OCI-LY3 (cell line): ENCODE measurements at regions not wholly inside any gene's neighbourhood (a gene's known extent, or its start where the extent isn't known, plus 50 kb on each side); places are given as distances from the start of the nearest gene placed in this dataset.

ENCODE experiments used
- H2AFZ ChIP-seq: fragments of 200-600, 300-600 bp; shearing (Covaris generic); 2 replicates; pipeline ENCODE4 v1.6.0; 2014; ENCODE audit warnings: antibody characterized with exemption, low read depth, low read length
- H3K27ac ChIP-seq: fragments of 200-600, 300-600 bp; sonication (generic); 2 replicates; pipeline ENCODE4 v1.5.1; 2014; ENCODE audit warnings: mild to moderate bottlenecking, low read length, moderate library complexity, mixed read lengths
- H3K27me3 ChIP-seq: fragments of 200-600, 300-600 bp; sonication (generic); 2 replicates; pipeline ENCODE4 v1.6.1; 2014; ENCODE audit warnings: low read depth, low read length, mixed read lengths
- H3K36me3 ChIP-seq: fragments of 200-600, 300-600 bp; sonication (generic); replicated peaks from 2 replicates; pipeline ENCODE3; 2014; ENCODE audit warnings: low read depth, low read length, mixed read lengths
- H3K4me1 ChIP-seq: fragments of 300-600, 200-600 bp; sonication (generic); 2 replicates; pipeline ENCODE4 v1.6.1; 2014; ENCODE audit warnings: low read length, mixed read lengths
- H3K4me2 ChIP-seq: fragments of 200-600, 300-600 bp; sonication (generic); 2 replicates; pipeline ENCODE4 v1.6.1; 2014; ENCODE audit warnings: low read length, mixed read lengths
- H3K4me3 ChIP-seq: fragments of 300-600, 200-600 bp; sonication (generic); 2 replicates; pipeline ENCODE4 v1.5.1; 2014; ENCODE audit warnings: antibody characterized with exemption, mild to moderate bottlenecking, low read length, moderate library complexity
- H3K79me2 ChIP-seq: fragments of 300-600, 200-600 bp; shearing (Covaris generic); 2 replicates; pipeline ENCODE4 v1.6.1; 2014; ENCODE audit warnings: mild to moderate bottlenecking, low read length, mixed read lengths
- H3K9ac ChIP-seq: fragments of 300-600, 200-600 bp; shearing (Covaris generic); 2 replicates; pipeline ENCODE4 v1.6.0; 2014; ENCODE audit warnings: mild to moderate bottlenecking, low read length, moderate library complexity
- H3K9me3 ChIP-seq: fragments of 200-600, 300-600 bp; shearing (Covaris generic); 2 replicates; pipeline ENCODE4 v1.6.1; 2014; ENCODE audit warnings: low read length, mixed read lengths; ENCODE audit not compliant: insufficient read depth
- H4K20me1 ChIP-seq: fragments of 200-600, 300-600 bp; sonication (generic); 2 replicates; pipeline ENCODE4 v1.6.1; 2016; ENCODE audit warnings: low read length, mixed read lengths; ENCODE audit not compliant: insufficient read depth
- CTCF ChIP-seq: fragments of 200-600, 300-600 bp; sonication (generic); IDR thresholded peaks from 2 replicates; pipeline ENCODE4 v1.5.1; 2014; ENCODE audit warnings: antibody characterized with exemption, low read length, low read depth
- EZH2phosphoT487 ChIP-seq: fragments of 200-600 bp; shearing (Covaris generic); IDR thresholded peaks from 2 replicates; pipeline ENCODE4 v1.6.1; 2018; ENCODE audit warnings: antibody characterized with exemption, mixed run types, low read depth

- H3K36me3 ChIP-seq = no peaks in the 10 kb centered on the region
- H3K9me3 ChIP-seq = no peaks in the 10 kb centered on the region
- no peak overlapping the region for H3K9ac ChIP-seq
- H3K79me2 ChIP-seq = no peaks in the 10 kb centered on the region
- no peaks in the 10 kb centered on the region for H4K20me1 ChIP-seq
- no peaks in the 10 kb centered on the region for H3K4me1 ChIP-seq
- H3K4me3 ChIP-seq = no peak overlapping the region
- H3K27me3 ChIP-seq = no peaks in the 10 kb centered on the region
- no peak for TF ChIP-seq EZH2phosphoT487
- no peak for TF ChIP-seq CTCF
- H2AFZ ChIP-seq = no peak overlapping the region
- H3K4me2 ChIP-seq = no peak overlapping the region
- no peak overlapping the region for H3K27ac ChIP-seq
These were observed 252.0 kb upstream of the CNTN3 start for GRCh38 chr3:74866357-74867030.

GRCh38 chr3:74862476-74862875, 248.0 kb upstream of the CNTN3 start:
- H3K9ac ChIP-seq = no peak overlapping the region
- no peaks in the 10 kb centered on the region for H4K20me1 ChIP-seq
- no peaks in the 10 kb centered on the region for H3K79me2 ChIP-seq
- no peak for TF ChIP-seq CTCF
- TF ChIP-seq EZH2phosphoT487 = no peak
- no peaks in the 10 kb centered on the region for H3K4me1 ChIP-seq
- H3K27me3 ChIP-seq = no peaks in the 10 kb centered on the region
- no peaks in the 10 kb centered on the region for H3K36me3 ChIP-seq
- H3K9me3 ChIP-seq = no peaks in the 10 kb centered on the region
- no peak overlapping the region for H2AFZ ChIP-seq
- H3K27ac ChIP-seq = no peak overlapping the region
- H3K4me3 ChIP-seq = no peak overlapping the region
- H3K4me2 ChIP-seq = no peak overlapping the region

GRCh38 chr3:74861211-74861610, 246.8 kb upstream of the CNTN3 start:
- TF ChIP-seq CTCF (0 out of 2 replicates have a peak, but pooled peaks have one; percentile 12), EZH2phosphoT487 (no peak)
- Histone ChIP-seq H3K4me1 (no peaks in the 10 kb centered on the region), H3K27ac (no peak overlapping the region), H3K79me2 (no peaks in the 10 kb centered on the region), H3K9ac (no peak overlapping the region), H3K4me3 (no peak overlapping the region), H3K9me3 (no peaks in the 10 kb centered on the region), H3K36me3 (no peaks in the 10 kb centered on the region), H2AFZ (no peak overlapping the region), H3K27me3 (no peaks in the 10 kb centered on the region), H3K4me2 (no peak overlapping the region), H4K20me1 (no peaks in the 10 kb centered on the region)

- Histone ChIP-seq H3K4me2 (no peak overlapping the region), H4K20me1 (no peaks in the 10 kb centered on the region), H3K9me3 (no peaks in the 10 kb centered on the region), H3K36me3 (no peaks in the 10 kb centered on the region), H3K4me3 (no peak overlapping the region), H3K9ac (no peak overlapping the region), H2AFZ (no peak overlapping the region), H3K27me3 (no peaks in the 10 kb centered on the region), H3K27ac (no peak overlapping the region), H3K79me2 (no peaks in the 10 kb centered on the region), H3K4me1 (no peaks in the 10 kb centered on the region)
- TF ChIP-seq CTCF (no peak), EZH2phosphoT487 (no peak)
These were observed 243.6 kb upstream of the CNTN3 start for GRCh38 chr3:74858086-74858485.
